ENCODE measurements at regions not wholly inside any gene's neighbourhood (a gene's known extent, or its start where the extent isn't known, plus 50 kb on each side); places are given as distances from the start of the nearest gene placed in this dataset.

GRCh38 chr17:33668516-33668915 is 375.4 kb upstream of the ASIC2 start:
- no peak for TF ChIP-seq POLR2A (IDR thresholded peaks at IDR 0.05)
- no peak for TF ChIP-seq CTCF (IDR thresholded peaks at IDR 0.05)
- TF ChIP-seq EP300 (IDR thresholded peaks at IDR 0.05) = no peak
- no peak for TF ChIP-seq POLR2AphosphoS5 (IDR thresholded peaks at IDR 0.05)
